ENCODE measurements at regions not wholly inside any gene's neighbourhood (a gene's known extent, or its start where the extent isn't known, plus 50 kb on each side); places are given as distances from the start of the nearest gene placed in this dataset.

- no peak for DNase-seq (ENCODE audit: low read depth)
- TF ChIP-seq MYC (IDR thresholded peaks at IDR 0.05; ENCODE audit: low read depth, low read length) (no peak), CTCF (IDR thresholded peaks at IDR 0.05; ENCODE audit: low read depth, low read length) (no peak), POLR2A (IDR thresholded peaks at IDR 0.05; ENCODE audit: extremely low read depth, insufficient read length) (no peak), MAX (IDR thresholded peaks at IDR 0.05; ENCODE audit: low read depth, low read length) (no peak)
- no peak overlapping the region for H3K4me3 ChIP-seq (ENCODE audit: low read depth, low read length)
Observed at GRCh38 chr3:105093371-105094252, 273.1 kb upstream of the ALCAM start.

- TF ChIP-seq MYC (IDR thresholded peaks at IDR 0.05; ENCODE audit: low read depth, low read length) (no peak), MAX (IDR thresholded peaks at IDR 0.05; ENCODE audit: low read depth, low read length) (no peak), CTCF (IDR thresholded peaks at IDR 0.05; ENCODE audit: low read depth, low read length) (no peak), POLR2A (IDR thresholded peaks at IDR 0.05; ENCODE audit: extremely low read depth, insufficient read length) (no peak)
- no peak overlapping the region for H3K4me3 ChIP-seq (ENCODE audit: low read depth, low read length)
- DNase-seq (ENCODE audit: low read depth): no peak
Observed at GRCh38 chr3:105094588-105094987, 272.1 kb upstream of the ALCAM start.

DNA sequence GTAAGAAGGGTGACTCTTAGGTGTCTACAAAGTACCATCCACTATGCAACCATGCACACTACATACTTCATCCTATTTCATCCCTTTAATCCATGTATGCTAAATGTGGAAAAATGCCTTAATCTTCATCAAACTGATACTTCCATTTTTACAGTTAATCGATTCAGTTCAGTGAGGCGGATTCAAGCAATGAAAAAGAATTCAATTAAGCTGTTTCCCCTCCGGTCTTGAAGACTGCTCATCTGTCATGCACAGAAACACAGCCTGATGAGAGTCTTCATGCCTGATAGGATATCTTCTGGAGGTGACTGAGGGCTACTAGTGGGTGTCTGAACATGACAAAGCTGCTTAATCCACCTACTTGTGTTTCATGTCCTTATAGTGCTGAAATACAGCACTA is 270.6 kb upstream of the ALCAM start:
- no peak for DNase-seq (ENCODE audit: low read depth)
- H3K4me3 ChIP-seq (ENCODE audit: low read depth, low read length): no peak overlapping the region
- TF ChIP-seq MAX (IDR thresholded peaks at IDR 0.05; ENCODE audit: low read depth, low read length) (no peak), POLR2A (IDR thresholded peaks at IDR 0.05; ENCODE audit: extremely low read depth, insufficient read length) (no peak)

DNA sequence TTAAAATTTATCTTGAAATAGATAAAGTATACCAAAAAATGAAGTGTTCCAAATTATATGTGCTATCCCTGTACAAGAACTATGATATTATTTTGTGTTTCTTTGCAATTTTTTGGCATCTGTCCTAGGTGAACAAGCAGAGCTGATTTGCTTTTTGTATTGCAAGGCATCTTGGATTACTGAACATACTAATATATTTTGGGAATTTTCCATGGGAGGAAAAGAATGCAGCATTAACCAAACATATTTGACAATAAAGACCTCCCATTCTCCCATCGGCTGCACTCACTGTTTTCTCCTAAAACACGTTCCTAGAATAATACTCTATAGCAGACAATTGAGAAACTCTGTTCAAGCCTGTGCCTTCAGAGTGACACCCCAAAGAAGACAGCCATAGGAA is 265.1 kb upstream of the ALCAM start:
- TF ChIP-seq MYC (IDR thresholded peaks at IDR 0.05; ENCODE audit: low read depth, low read length): no peak
- TF ChIP-seq MAX (IDR thresholded peaks at IDR 0.05; ENCODE audit: low read depth, low read length): no peak
- TF ChIP-seq CTCF (IDR thresholded peaks at IDR 0.05; ENCODE audit: low read depth, low read length): no peak
- TF ChIP-seq POLR2A (IDR thresholded peaks at IDR 0.05; ENCODE audit: extremely low read depth, insufficient read length): no peak
- no peak for DNase-seq (ENCODE audit: low read depth)
- no peak overlapping the region for H3K4me3 ChIP-seq (ENCODE audit: low read depth, low read length)

- no peak for TF ChIP-seq CTCF (IDR thresholded peaks at IDR 0.05; ENCODE audit: low read depth, low read length)
- no peak for TF ChIP-seq POLR2A (IDR thresholded peaks at IDR 0.05; ENCODE audit: extremely low read depth, insufficient read length)
- TF ChIP-seq MAX (IDR thresholded peaks at IDR 0.05; ENCODE audit: low read depth, low read length): no peak
- no peak for TF ChIP-seq MYC (IDR thresholded peaks at IDR 0.05; ENCODE audit: low read depth, low read length)
- DNase-seq (ENCODE audit: low read depth): no peak
- no peak overlapping the region for H3K4me3 ChIP-seq (ENCODE audit: low read depth, low read length)
Observed at GRCh38 chr3:105103139-105103538, 263.6 kb upstream of the ALCAM start.

GRCh38 chr3:105108823-105109222 is 257.9 kb upstream of the ALCAM start:
- DNase-seq (ENCODE audit: low read depth): no peak
- TF ChIP-seq CTCF (IDR thresholded peaks at IDR 0.05; ENCODE audit: low read depth, low read length): no peak
- no peak for TF ChIP-seq POLR2A (IDR thresholded peaks at IDR 0.05; ENCODE audit: extremely low read depth, insufficient read length)
- no peak for TF ChIP-seq MYC (IDR thresholded peaks at IDR 0.05; ENCODE audit: low read depth, low read length)
- TF ChIP-seq MAX (IDR thresholded peaks at IDR 0.05; ENCODE audit: low read depth, low read length): no peak
- no peak overlapping the region for H3K4me3 ChIP-seq (ENCODE audit: low read depth, low read length)

Measured in NB4 (cell line).